Urothelium cell line (cell line): ENCODE measurements at regions not wholly inside any gene's neighbourhood (a gene's known extent, or its start where the extent isn't known, plus 50 kb on each side); places are given as distances from the start of the nearest gene placed in this dataset.
A peak's percentile ranks its signal among the peaks of the same experiment; 100 is the strongest.
"Not testable (repeated sequence)": the region's sequence is repeated elsewhere in the genome, so short reads cannot be mapped to it uniquely, and the experiment has no call there.

ENCODE experiments used
- DNase-seq: peaks from one replicate; pipeline ENCODE4 v3.0.0; 2011; ENCODE audit warnings: low spot score, mixed read lengths
- FAIRE-seq: peaks from 2 replicates; lab custom pipeline; 2011; peaks lifted over from hg19 to GRCh38; lab: Jason Lieb, UNC

GRCh38 chr12:107826276-107826675, 51.8 kb downstream of the ASCL4 start:
- no peak for FAIRE-seq

GRCh38 chr12:107829271-107829670, 54.8 kb downstream of the ASCL4 start:
- FAIRE-seq (no peak), DNase-seq (no peak)

More at GRCh38 chr12:107826276-107826675, 51.8 kb downstream of the ASCL4 start:
- no peak for DNase-seq

- DNase-seq, result no peak
- no peak for FAIRE-seq
Observed at GRCh38 chr12:107832441-107832840, 57.9 kb downstream of the ASCL4 start.

GRCh38 chr12:107840186-107840585, 65.7 kb downstream of the ASCL4 start:
- no peak for FAIRE-seq
- DNase-seq, result no peak

- DNase-seq (no peak), FAIRE-seq (no peak)
Observed at GRCh38 chr12:107843351-107844311, 69.1 kb downstream of the ASCL4 start.

- no peak for DNase-seq
- no peak for FAIRE-seq
Observed at GRCh38 chr12:107844312-107844921, 69.9 kb downstream of the ASCL4 start.

GRCh38 chr12:107845226-107845979, 70.9 kb downstream of the ASCL4 start:
- DNase-seq, result no peak
- FAIRE-seq, result no peak

- no peak for DNase-seq
- no peak for FAIRE-seq
Observed at GRCh38 chr12:107845980-107846659, 71.6 kb downstream of the ASCL4 start.

- FAIRE-seq (no peak), DNase-seq (no peak)
Observed at GRCh38 chr12:107847430-107847829, 72.9 kb downstream of the ASCL4 start.

GRCh38 chr12:107847830-107848229, 73.3 kb downstream of the ASCL4 start:
- DNase-seq (no peak), FAIRE-seq (no peak)

GRCh38 chr12:107853479-107853878, 79.0 kb downstream of the ASCL4 start:
- FAIRE-seq, result no peak

GRCh38 chr12:107855471-107855870, 81.0 kb downstream of the ASCL4 start:
- FAIRE-seq, result no peak
- no peak for DNase-seq

More at GRCh38 chr12:107853479-107853878, 79.0 kb downstream of the ASCL4 start:
- DNase-seq, result no peak

- DNase-seq (no peak), FAIRE-seq (no peak)
Observed at GRCh38 chr12:107856096-107856495, 81.6 kb downstream of the ASCL4 start.

GRCh38 chr12:107857191-107857590, 82.7 kb downstream of the ASCL4 start:
- DNase-seq (no peak), FAIRE-seq (no peak)

GRCh38 chr12:107859367-107859766, 84.9 kb downstream of the ASCL4 start:
- FAIRE-seq (no peak), DNase-seq (no peak)

- no peak for FAIRE-seq
- DNase-seq, result peak; percentile 24
Observed at GRCh38 chr12:107864235-107864634, 89.7 kb downstream of the ASCL4 start.

- DNase-seq, FAIRE-seq: not testable (repeated sequence)
Observed at GRCh38 chr12:107864727-107865126, 90.2 kb downstream of the ASCL4 start.

GRCh38 chr12:107873223-107873622, 98.7 kb downstream of the ASCL4 start:
- no peak for DNase-seq
- FAIRE-seq, result no peak

GRCh38 chr12:107875786-107876185, 101.3 kb downstream of the ASCL4 start:
- no peak for DNase-seq
- no peak for FAIRE-seq

- no peak for FAIRE-seq
Observed at GRCh38 chr12:107884769-107885694, 110.5 kb downstream of the ASCL4 start.

More at GRCh38 chr12:107884769-107885694, 110.5 kb downstream of the ASCL4 start:
- DNase-seq, result peak; percentile 57
